Adipocyte (in vitro differentiated cells): ENCODE measurements at regions not wholly inside any gene's neighbourhood (a gene's known extent, or its start where the extent isn't known, plus 50 kb on each side); places are given as distances from the start of the nearest gene placed in this dataset.

Source experiments
- DNase-seq: peaks from one replicate; pipeline ENCODE4 v3.0.0-alpha.2; 2015; ENCODE audit warnings: low read depth
- H3K27me3 ChIP-seq: replicated peaks from 2 replicates; pipeline ENCODE4 v1.7.0; 2013; ENCODE audit warnings: mild to moderate bottlenecking, low read length, moderate library complexity; ENCODE audit not compliant: control insufficient read depth, insufficient read depth
- H3K36me3 ChIP-seq: 2 replicates; pipeline ENCODE4 v1.7.0; 2013; ENCODE audit warnings: low read length, mild to moderate bottlenecking, moderate library complexity; ENCODE audit not compliant: control insufficient read depth, insufficient read depth, severe bottlenecking
- H3K4me1 ChIP-seq: 2 replicates; pipeline ENCODE4 v1.7.0; 2013; ENCODE audit warnings: mild to moderate bottlenecking, low read length, moderate library complexity; ENCODE audit not compliant: control insufficient read depth, insufficient read depth
- H3K4me3 ChIP-seq: 2 replicates; pipeline ENCODE4 v1.7.0; 2013; ENCODE audit warnings: mild to moderate bottlenecking, low read length, moderate library complexity
- H3K9ac ChIP-seq: 2 replicates; pipeline ENCODE4 v1.7.0; 2013; ENCODE audit warnings: mild to moderate bottlenecking, low read length, moderate library complexity
- H3K9me3 ChIP-seq: 2 replicates; pipeline ENCODE4 v1.7.0; 2013; ENCODE audit warnings: mild to moderate bottlenecking, low read length, moderate library complexity; ENCODE audit not compliant: control insufficient read depth

- DNase-seq: no peak
- Histone ChIP-seq H3K9ac (no peak overlapping the region), H3K27me3 (no peaks in the 10 kb centered on the region), H3K4me3 (no peak overlapping the region), H3K9me3 (no peaks in the 10 kb centered on the region), H3K36me3 (no peaks in the 10 kb centered on the region), H3K4me1 (peaks cover 4% of the 10 kb centered on the region)
Measured at GRCh38 chr16:64754279-64754678, 367.6 kb downstream of the CDH11 start.

DNA sequence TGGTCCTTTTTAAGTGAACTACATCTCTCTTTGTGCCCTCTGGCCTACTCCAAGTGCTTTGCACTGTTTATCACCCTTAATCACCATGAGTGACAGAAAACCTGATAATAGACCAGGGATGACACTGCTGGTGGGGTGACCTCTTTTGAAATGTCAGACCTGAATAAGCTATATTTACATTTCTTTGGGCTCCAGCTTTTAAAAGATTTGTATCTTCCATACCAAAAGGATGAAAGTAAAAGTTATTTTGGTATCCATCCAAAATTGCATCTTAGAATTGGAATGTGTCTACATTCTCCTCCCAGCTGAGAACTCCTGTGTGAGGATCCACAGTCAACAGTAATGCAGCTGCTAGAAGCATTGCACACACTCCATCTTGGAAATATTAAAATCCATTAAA lies 370.0 kb downstream of the CDH11 start:
- no peaks in the 10 kb centered on the region for H3K9me3 ChIP-seq
- H3K36me3 ChIP-seq: no peaks in the 10 kb centered on the region
- DNase-seq: peak; percentile 75
- no peak overlapping the region for H3K4me3 ChIP-seq
- no peaks in the 10 kb centered on the region for H3K27me3 ChIP-seq
- H3K9ac ChIP-seq: no peak overlapping the region
- H3K4me1 ChIP-seq: peaks cover 4% of the 10 kb centered on the region

DNA sequence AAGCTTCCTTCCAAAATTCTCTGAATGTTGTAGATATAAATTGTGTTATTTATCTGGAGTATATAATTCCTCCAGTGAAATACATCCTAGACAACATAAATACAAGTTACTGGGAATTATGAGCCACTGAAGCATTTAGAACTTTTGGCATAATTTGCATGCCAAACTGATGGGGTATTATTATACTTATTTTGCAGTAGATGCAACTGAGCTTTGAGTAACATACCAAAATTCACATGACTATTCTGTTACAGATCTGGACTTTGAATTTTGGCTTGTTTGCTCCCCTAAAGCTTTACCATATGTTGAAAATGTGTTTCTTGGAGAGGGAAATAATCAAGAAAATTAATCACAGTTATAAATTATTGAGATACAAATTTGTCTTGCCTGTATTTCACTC lies 372.5 kb downstream of the CDH11 start:
- no peaks in the 10 kb centered on the region for H3K36me3 ChIP-seq
- no peaks in the 10 kb centered on the region for H3K27me3 ChIP-seq
- H3K9me3 ChIP-seq: no peaks in the 10 kb centered on the region
- no peak overlapping the region for H3K4me3 ChIP-seq
- peaks cover 4% of the 10 kb centered on the region for H3K4me1 ChIP-seq
- no peak for DNase-seq
- no peak overlapping the region for H3K9ac ChIP-seq

GRCh38 chr16:64745258-64745930 lies 376.5 kb downstream of the CDH11 start:
- Histone ChIP-seq H3K4me1 (no peaks in the 10 kb centered on the region), H3K36me3 (no peaks in the 10 kb centered on the region), H3K27me3 (no peaks in the 10 kb centered on the region), H3K9me3 (no peaks in the 10 kb centered on the region), H3K4me3 (no peak overlapping the region), H3K9ac (no peak overlapping the region)
- no peak for DNase-seq

GRCh38 chr16:64742455-64743223 lies 379.2 kb downstream of the CDH11 start:
- Histone ChIP-seq H3K4me3 (no peak overlapping the region), H3K36me3 (no peaks in the 10 kb centered on the region), H3K27me3 (no peaks in the 10 kb centered on the region), H3K9me3 (no peaks in the 10 kb centered on the region), H3K9ac (no peak overlapping the region), H3K4me1 (peaks cover 9% of the 10 kb centered on the region)
- DNase-seq: no peak

DNA sequence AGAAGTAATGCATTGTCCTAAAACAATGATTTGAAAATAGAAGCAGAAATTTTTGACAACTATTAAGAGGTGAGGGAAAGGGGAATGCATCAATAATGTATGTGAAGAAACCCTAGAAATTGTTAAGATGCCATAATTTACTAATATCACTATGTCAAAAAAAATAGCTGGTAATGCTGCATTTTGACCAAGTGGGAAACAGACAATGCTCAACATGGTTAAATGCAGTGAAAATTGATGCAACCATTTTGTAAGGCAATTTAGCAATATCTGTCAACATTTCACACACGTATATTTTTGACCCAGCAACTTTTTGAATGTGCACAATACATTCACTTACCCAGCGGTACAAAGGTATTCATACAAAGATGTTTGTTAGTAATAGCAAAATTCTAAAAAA lies 381.6 kb downstream of the CDH11 start:
- DNase-seq: no peak
- H3K27me3 ChIP-seq: no peaks in the 10 kb centered on the region
- H3K4me3 ChIP-seq: no peak overlapping the region
- H3K4me1 ChIP-seq: peaks cover 9% of the 10 kb centered on the region
- no peak overlapping the region for H3K9ac ChIP-seq
- no peaks in the 10 kb centered on the region for H3K9me3 ChIP-seq
- H3K36me3 ChIP-seq: no peaks in the 10 kb centered on the region

DNA sequence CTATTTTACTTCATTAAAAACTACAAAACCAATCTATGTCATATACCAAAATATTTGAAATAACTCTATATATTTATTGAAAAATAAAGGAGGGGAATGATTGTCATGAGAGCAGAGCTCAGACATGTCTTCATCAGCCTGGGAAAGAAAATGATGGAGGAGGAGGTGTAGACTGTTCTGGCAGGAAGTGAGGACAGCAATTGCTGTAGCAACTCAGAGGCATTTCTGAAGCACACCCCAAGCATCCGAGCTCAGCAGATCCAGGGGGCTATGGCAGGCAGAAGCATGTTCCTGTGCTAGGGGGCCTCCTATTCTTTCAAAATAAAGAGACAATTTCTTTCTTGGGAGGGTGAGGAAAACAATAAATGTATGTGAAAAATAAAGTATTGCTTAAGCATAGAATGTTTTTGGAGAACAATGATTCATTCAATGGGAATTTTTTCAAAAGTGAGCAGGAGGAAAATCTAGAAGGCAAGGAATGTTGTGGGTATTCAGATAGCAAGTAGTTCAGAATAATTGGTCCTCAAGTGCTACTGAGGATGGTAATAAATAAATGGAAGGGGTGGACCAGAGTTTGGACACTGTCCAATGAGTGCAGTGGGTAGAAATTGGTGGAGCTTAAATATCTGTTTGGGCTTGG lies 383.4 kb downstream of the CDH11 start:
- Histone ChIP-seq H3K27me3 (no peaks in the 10 kb centered on the region), H3K9me3 (no peaks in the 10 kb centered on the region), H3K4me1 (peaks cover 9% of the 10 kb centered on the region), H3K9ac (no peak overlapping the region), H3K4me3 (no peak overlapping the region), H3K36me3 (no peaks in the 10 kb centered on the region)
- DNase-seq: peak; percentile 78

- Histone ChIP-seq H3K9ac (no peak overlapping the region), H3K36me3 (no peaks in the 10 kb centered on the region), H3K9me3 (no peaks in the 10 kb centered on the region), H3K4me1 (peaks cover 9% of the 10 kb centered on the region), H3K27me3 (no peaks in the 10 kb centered on the region), H3K4me3 (no peak overlapping the region)
- DNase-seq: no peak
Measured at GRCh38 chr16:64736857-64737256, 385.0 kb downstream of the CDH11 start.

GRCh38 chr16:64731891-64732290 lies 390.0 kb downstream of the CDH11 start:
- DNase-seq: no peak
- Histone ChIP-seq H3K9me3 (no peaks in the 10 kb centered on the region), H3K9ac (no peak overlapping the region), H3K36me3 (no peaks in the 10 kb centered on the region), H3K4me1 (no peaks in the 10 kb centered on the region), H3K4me3 (no peak overlapping the region), H3K27me3 (no peaks in the 10 kb centered on the region)

DNA sequence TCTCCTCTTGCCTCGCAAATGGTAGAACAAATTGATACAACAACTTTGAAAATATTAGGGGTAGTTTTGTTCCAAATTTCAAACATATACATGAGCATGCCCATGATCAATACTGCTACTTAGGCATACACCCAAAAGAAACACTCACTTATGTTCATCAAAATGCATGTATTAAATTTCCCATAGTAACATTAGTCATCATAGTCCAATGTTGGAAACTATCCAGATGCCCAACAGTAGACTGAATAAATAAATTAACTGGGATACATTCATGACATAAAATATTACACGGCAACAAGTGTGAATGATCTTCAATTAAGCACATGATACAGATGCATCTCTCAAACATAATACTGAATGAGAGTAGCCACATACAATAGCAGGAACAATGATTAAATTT lies 391.6 kb downstream of the CDH11 start:
- DNase-seq: no peak
- no peaks in the 10 kb centered on the region for H3K9me3 ChIP-seq
- no peaks in the 10 kb centered on the region for H3K4me1 ChIP-seq
- H3K9ac ChIP-seq: no peak overlapping the region
- no peaks in the 10 kb centered on the region for H3K36me3 ChIP-seq
- no peak overlapping the region for H3K4me3 ChIP-seq
- no peaks in the 10 kb centered on the region for H3K27me3 ChIP-seq

DNA sequence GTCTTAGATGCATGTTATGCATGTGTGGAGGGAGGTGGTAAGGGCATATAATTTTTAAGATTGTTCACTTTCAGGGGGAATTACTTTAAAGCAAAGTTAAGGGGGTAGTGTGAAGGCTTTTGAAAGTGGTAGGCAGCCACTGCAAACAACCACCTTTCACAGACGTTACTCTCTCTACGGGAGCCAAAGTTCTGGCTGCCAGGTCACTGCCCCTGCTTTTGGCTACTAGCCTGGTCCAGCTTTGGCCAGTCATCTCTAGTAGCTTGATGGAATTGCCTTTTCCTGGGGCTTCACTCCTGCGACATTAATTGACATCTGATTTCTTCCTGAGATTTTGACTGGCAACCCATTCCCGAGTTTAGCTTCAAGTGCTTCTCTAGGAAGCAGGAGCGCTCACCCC lies 397.5 kb downstream of the CDH11 start:
- no peak for DNase-seq
- no peaks in the 10 kb centered on the region for H3K36me3 ChIP-seq
- no peaks in the 10 kb centered on the region for H3K4me1 ChIP-seq
- H3K27me3 ChIP-seq: no peaks in the 10 kb centered on the region
- no peak overlapping the region for H3K4me3 ChIP-seq
- no peak overlapping the region for H3K9ac ChIP-seq
- no peaks in the 10 kb centered on the region for H3K9me3 ChIP-seq
